GM19372 (cell line): ENCODE measurements at regions not wholly inside any gene's neighbourhood (a gene's known extent, or its start where the extent isn't known, plus 50 kb on each side); places are given as distances from the start of the nearest gene placed in this dataset.

Experiments used
- ATAC-seq: cut with Tn5 transposase; IDR thresholded peaks from one replicate; pipeline ENCODE4 v1.9.1; 2021; ENCODE audit warnings: mild to moderate bottlenecking, low read depth, moderate library complexity; ENCODE audit not compliant: unreplicated experiment

- ATAC-seq, result no peak
Observed at GRCh38 chr17:13784434-13785095, 182.8 kb upstream of the HS3ST3A1 start.

GRCh38 chr17:13785981-13786598 is 184.4 kb upstream of the HS3ST3A1 start:
- no peak for ATAC-seq

GRCh38 chr17:13787636-13788035 is 185.9 kb upstream of the HS3ST3A1 start:
- no peak for ATAC-seq

- ATAC-seq, result no peak
Observed at GRCh38 chr17:13788385-13788784, 186.7 kb upstream of the HS3ST3A1 start.

GRCh38 chr17:13792314-13792713 is 190.6 kb upstream of the HS3ST3A1 start:
- ATAC-seq, result no peak

GRCh38 chr17:13793951-13794350 is 192.2 kb upstream of the HS3ST3A1 start:
- no peak for ATAC-seq

- ATAC-seq, result no peak
Observed at GRCh38 chr17:13797863-13798262, 196.1 kb upstream of the HS3ST3A1 start.

GRCh38 chr17:13806092-13806491 is 204.4 kb upstream of the HS3ST3A1 start:
- no peak for ATAC-seq

GRCh38 chr17:13807103-13807502 is 205.4 kb upstream of the HS3ST3A1 start:
- no peak for ATAC-seq

- ATAC-seq, result no peak
Observed at GRCh38 chr17:13812350-13812749, 210.6 kb upstream of the HS3ST3A1 start.

GRCh38 chr17:13813347-13814240 is 211.9 kb upstream of the HS3ST3A1 start:
- ATAC-seq, result no peak

GRCh38 chr17:13822700-13823099 is 221.0 kb upstream of the HS3ST3A1 start:
- no peak for ATAC-seq

- ATAC-seq, result no peak
Observed at GRCh38 chr17:13825526-13826040, 223.9 kb upstream of the HS3ST3A1 start.

- no peak for ATAC-seq
Observed at GRCh38 chr17:13827118-13827517, 225.4 kb upstream of the HS3ST3A1 start.

GRCh38 chr17:13833921-13834320 is 232.2 kb upstream of the HS3ST3A1 start:
- no peak for ATAC-seq

GRCh38 chr17:13835151-13835550 is 233.4 kb upstream of the HS3ST3A1 start:
- ATAC-seq, result no peak

GRCh38 chr17:13837417-13837816 is 231.9 kb upstream of the COX10 start:
- no peak for ATAC-seq

- no peak for ATAC-seq
Observed at GRCh38 chr17:13840254-13840653, 229.1 kb upstream of the COX10 start.

- ATAC-seq, result no peak
Observed at GRCh38 chr17:13843862-13844635, 225.3 kb upstream of the COX10 start.

- ATAC-seq, result no peak
Observed at GRCh38 chr17:13851889-13852288, 217.4 kb upstream of the COX10 start.
